HG02678 (cell line): ENCODE measurements at regions not wholly inside any gene's neighbourhood (a gene's known extent, or its start where the extent isn't known, plus 50 kb on each side); places are given as distances from the start of the nearest gene placed in this dataset.

Source experiments
- ATAC-seq: cut with Tn5 transposase; IDR thresholded peaks from one replicate; pipeline ENCODE4 v1.9.1; 2021; ENCODE audit warnings: mild to moderate bottlenecking, moderate library complexity; ENCODE audit not compliant: unreplicated experiment

DNA sequence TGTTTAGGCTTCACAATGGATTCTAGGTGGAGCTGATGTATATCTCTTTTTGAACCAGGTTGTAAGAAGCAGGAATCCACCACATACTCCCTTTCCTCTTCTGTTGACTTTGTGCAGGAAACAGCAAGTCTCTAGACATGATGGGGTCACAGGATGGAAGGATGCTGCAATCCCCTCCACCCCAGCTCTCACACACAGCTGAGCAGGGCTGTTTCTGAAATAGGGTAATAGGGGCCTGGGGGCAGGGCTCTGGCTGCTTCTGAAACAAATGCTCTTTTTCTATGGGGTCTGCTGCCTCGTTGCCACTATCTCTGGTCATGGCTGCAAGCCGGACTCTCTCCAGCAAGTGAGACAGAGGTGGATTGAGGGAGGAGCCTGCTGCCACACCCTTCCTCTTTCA lies 148.9 kb downstream of the SOX11 start:
- no peak for ATAC-seq

DNA sequence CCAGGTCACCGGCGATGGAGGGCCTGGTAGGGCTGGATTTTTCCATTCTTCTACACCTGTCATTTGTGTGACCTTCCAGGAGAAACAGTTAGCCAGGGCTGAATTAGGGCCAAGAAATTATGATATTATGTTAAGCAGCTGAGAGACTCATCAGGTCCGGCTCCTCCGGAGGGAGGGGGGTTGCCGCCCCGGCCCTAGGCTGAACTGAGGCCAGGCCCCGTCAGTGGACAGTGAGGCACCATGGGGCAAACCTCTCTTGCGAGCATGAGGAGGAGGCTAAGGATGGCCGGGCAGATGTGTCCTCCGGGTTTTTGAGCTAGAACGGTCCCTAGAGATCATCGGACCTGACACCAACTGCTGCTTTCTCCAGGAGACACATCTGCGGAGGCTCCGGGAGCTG lies 150.1 kb downstream of the SOX11 start:
- no peak for ATAC-seq

DNA sequence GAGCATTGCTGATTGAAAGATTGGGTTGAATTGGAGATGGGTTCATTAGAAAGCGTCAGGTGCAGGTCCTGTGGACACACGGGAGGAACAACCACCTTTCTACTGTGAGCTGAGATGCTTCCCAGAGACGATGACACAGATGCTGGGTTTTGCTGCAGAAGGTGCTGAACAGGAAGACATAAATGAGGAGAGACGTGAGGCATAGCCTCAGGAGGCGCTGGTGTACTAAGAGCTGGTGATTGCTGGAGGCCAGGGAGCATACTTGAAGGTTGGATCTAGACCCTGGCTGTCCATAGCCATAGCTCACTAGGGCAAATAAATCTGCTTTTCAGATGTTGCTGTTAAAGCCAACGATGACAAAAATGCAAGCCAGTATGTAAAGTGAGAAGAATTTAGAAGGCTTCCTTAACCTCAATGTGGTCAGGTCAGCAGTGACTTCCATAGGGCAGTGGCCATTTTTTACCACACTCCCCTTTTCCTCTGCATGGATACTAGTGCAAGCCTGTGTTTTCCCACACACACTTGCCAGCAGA lies 153.7 kb downstream of the SOX11 start:
- ATAC-seq = no peak

DNA sequence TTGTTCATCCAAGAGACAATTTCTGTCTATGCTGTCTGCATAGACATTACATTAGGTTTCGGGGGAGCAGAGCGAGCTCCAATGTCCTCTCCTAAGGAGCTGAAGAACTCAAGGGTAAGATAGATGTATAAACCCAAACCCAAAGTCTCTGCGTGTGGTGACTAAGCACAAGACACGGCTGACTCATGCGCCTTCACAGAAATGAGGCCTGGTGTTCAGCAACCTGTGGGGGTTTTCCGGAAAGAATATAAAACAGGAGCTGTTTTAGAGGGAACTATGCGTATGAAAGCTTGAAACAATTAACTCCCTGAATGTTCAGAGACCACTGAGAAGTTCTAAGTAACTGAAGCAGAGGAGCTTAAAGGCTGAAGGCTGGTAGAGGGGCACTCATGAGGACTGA lies 154.7 kb downstream of the SOX11 start:
- no peak for ATAC-seq

DNA sequence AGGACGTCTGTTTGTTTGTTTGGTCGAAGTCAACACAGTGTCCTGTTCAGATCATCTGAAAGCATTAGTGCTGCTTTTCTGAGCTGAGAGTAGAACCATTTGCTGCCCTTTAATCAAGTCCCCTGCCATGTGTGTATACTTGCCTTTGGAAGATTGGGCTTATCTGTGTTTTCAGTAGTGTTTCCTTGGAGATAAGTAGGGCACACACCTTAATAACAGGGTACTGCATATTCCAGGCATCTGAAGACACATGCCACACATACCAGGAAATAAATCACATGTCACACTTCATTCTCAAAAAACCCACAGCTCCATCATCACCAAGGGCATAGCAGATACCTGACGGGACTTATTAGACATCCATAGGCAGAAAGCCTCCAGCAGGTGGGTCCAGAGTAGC lies 157.4 kb downstream of the SOX11 start:
- no peak for ATAC-seq

DNA sequence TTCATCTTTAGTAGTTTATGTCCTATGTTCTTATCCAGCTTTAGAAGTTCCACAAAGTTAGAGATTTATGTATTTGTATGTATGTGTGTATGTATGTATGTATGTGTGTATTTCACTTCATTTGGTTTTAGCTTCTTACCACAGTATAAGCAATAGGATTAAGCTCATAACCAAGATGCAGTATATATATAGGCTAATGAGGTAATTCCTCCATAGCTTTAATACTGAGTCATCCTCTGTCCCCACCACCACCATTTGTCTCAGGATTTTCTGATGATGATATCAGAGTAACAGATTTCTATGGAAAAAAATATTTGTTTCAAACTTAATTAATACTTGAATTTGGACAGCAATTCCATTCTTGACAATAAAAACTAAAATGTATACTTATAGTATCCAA lies 159.2 kb downstream of the SOX11 start:
- ATAC-seq = no peak

DNA sequence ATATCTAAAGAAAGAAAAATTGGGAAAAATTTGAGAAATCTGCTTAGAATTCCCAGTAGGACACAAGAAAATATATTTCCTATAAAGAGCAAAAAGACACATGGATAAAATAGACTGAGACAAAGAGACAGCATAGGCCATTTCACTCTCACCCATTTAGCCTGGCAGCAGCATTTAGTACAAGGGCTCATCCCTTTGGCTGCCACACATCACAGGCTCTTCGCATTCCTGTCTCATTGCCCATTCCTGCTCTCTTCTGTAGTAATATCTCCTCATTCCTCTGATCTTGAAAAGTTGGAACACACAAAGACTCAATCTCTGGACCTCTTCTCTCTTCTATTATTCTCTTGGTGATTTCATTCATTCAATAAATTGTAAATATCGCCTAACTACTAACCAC lies 162.6 kb downstream of the SOX11 start:
- no peak for ATAC-seq

DNA sequence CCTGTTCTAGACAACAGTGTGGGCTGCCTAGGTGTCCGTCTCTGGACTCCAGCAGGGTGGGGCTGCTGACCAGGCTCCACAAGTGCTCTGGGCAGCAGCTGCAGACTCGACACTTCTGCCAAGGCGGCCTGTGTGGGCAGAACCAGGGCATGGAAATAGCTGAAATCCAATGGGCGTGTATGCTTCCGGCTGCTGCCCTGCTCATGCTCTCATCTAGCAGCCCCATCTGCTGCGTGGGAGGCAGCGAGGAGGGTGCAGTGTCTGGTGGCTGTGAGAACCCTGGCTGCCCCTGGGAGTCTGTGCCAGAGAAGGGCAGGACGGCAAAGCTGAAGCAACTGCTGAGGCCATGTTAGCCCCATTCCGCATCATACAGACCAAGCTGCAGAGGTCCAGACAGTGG lies 174.9 kb downstream of the SOX11 start:
- no peak for ATAC-seq

DNA sequence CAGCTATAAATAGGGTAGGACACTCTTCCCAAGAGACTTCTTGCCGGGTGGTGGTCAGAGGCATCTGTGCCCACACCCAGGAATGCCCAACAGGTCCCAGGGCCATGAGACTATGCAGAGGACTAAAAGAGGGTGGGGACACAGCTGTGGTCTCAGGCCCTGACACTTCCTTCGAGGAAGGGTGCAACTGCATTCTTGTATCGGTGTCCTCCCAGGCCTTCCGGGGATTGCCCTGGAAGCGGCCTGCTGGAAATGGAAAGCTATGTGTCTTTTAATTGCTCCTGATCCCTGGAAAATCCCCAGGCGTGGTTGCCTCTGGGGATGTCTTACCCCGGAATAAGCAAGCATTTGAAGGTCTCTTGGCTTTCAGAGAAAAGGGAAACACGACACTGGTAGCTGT lies 176.7 kb downstream of the SOX11 start:
- ATAC-seq = no peak

DNA sequence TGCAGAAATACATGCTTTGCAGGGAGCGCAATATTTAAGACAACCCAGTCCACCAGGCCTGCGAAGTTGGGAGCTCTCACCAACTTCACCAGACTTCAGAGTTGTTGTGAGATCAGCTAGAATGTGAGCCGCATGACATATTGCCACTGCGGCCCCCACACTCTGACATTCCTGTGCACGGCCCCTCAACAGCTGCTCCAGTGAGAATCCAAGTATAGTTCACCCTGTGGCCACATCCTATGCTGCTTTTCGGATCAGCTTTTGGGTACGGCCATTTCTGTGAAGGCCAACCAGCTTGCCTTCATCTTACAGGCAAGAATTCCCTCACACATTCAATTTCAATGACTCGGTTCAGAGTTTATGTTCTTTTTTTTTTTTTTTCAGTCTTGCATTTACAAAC lies 177.8 kb downstream of the SOX11 start:
- ATAC-seq = no peak

DNA sequence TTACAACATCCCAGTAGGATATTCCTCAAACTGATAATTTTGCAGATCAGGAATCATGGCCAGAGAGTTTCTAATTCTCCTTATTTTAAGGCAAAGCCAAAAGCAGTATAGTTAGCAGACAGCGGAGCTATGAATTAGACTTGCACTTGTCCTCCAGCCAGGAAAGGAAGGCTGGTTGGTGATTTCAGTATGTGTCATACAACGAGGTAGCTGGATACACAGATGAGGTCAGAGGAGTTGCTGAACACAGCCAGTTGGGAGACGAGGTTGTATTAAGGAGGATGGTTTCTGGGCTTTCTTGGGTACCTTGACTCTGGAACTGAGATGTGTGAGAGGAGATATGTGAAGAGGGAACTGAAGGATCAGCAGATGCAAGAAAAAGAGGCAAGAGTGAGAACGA lies 185.2 kb downstream of the SOX11 start:
- ATAC-seq = no peak

DNA sequence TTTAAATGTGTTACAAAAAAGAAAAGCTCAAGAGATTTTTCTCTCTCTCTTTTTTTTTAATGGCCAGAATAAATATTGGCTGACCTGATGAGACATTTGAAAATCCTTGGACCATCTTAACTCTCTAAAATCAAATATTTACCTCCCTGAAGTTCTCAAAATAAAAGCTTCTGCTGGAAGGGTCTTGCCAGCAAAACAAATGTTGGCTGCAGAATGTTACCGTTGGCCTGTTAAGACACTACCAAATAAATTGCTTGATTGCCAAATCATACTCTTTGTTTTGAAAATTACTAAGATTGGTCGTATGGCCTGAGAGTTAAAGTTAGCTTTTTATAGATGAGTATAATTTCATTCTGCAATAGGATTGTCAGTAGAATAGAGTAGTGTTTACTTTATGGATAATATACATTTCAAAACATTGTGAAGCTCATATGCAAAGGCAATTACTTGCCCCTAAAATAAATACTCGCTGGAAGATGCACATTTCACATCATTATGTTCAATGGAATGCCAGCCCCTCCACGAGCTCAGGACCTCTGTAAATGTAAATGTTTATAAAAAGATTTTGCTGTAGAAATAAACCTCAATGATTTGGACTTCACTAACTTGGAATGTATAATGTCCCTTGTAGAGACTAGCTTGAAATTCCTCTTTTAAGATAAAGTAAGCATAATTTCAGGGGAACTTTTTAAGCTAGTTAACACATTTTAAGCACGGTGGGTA lies 193.4 kb downstream of the SOX11 start:
- no peak for ATAC-seq

DNA sequence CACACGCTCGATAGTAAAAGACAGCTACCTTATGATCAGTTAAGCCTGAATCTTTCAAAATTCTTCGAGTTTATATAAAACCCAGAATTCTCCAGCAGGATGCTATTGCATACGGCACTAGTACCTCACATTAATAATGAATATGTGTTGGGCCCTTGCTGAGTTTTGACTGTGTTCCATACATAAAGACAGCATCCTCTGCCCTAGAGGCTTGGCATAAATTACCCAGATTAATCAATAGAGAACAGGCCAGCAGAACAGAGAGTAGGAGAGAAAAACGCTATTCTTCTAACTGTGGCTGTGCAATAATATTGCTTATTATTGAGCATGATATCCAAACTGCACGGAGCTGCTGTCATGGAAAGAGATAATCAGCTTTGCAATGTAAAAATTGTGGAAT lies 194.3 kb downstream of the SOX11 start:
- no peak for ATAC-seq

DNA sequence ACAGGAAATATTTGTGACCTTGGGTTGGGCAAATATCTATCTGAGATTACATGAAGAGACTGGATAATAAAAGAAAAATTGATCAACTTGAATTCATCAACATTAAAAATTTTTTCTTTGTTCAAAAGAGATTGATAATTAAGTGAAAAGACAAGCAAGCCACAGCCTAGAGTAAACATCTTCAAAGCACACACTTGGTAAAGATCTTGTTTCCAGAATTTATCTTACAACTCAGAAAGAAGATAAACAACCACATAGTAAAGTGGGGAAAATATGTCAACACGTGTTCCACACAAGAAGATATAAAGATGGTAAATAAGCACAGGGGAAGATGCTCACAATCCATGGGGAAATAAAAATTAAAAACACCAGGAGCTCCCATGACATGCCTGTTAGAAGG lies 195.9 kb downstream of the SOX11 start:
- no peak for ATAC-seq

DNA sequence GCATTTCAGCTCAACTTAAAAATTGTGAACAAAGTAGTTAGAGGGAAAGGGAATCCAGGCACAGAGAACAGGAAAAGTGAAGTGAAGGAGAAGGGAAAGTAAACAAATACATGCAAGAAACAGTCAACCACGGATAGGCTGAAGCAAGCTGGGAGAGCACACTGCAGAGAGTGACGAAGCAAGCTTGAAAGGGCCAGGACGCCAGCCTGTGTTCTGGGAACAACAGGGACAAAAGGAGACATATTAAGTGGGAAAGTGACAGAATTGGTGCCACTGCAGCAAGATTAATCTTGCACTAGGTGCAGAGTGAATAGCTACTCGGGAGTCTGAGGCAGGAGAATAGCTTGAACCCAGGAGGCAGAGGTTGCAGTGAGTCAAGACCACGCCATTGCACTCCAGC lies 197.3 kb downstream of the SOX11 start:
- no peak for ATAC-seq

DNA sequence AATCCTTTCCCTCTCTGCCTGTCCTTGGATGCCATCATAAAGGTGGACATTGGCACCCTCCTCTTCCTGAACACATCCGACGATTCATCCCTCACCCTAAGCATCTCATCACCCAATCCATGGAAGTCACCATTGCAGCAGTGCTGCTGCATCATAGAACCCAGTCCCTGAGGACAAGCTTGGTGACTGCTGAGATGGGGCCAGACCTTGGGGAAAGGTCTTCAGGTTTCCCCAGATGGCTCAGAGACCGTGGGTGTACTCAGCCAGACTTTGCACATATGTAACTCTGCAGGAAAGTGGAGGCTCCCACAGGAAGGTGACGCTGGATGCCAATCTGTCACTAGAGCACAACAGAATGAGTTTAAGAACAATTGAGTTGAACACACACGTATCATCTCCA lies 202.2 kb downstream of the SOX11 start:
- ATAC-seq = no peak

DNA sequence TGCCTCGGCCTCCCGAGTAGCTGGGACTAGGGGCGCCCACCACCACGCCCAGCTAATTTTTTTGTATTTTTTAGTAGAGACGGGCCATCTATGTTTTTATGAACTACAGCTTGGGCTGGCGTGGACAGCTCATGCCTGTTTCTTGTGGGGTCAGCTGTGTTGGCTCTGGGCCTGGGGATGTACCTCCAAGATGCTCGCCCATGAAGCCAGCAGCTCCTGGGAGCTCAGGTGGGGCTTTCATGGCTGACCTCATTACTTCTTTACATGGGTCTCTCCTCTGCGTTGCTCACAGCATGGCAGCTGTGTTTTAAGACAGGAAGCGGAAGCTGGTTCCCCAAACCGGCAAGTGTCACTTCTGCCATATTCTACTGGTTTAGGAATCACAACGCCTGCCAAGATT lies 203.1 kb downstream of the SOX11 start:
- ATAC-seq = no peak

DNA sequence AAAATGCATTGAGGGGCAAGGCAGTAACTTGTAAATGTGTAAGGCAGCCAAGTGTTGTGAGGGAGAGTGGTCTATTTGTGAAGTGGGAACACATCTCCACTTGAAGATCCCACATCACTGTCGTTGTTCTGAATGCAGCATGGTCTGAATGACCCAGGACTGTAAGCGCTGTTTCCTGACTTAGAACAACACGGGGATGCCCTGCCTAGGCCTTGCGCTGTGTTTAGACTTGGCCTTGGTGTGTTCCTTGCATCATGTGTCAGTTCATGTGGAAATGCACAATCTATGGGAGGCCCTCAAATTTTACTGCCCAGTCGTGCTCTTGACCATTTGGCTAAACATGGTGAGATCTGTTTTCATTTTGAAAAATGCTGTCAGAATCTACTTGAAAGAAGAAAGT lies 205.1 kb downstream of the SOX11 start:
- no peak for ATAC-seq

DNA sequence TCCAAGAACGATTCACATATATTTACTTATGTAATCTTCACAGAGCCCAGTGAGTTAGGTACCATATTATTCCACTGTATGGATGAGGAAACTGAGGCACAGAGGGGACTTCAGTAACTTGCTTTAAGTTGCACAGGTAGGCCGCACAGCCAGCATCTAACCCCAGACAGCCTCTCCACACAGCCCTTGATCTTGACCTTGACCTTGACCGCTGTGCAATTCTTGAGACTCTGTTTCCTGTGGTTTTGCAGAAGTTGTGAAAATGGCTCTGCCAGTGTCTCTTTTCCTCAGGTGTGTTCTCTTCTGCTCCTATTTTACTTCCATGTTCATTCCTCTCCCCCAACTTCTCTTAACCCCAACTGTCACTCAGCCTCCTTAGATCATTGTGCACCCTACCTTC lies 206.5 kb downstream of the SOX11 start:
- no peak for ATAC-seq

DNA sequence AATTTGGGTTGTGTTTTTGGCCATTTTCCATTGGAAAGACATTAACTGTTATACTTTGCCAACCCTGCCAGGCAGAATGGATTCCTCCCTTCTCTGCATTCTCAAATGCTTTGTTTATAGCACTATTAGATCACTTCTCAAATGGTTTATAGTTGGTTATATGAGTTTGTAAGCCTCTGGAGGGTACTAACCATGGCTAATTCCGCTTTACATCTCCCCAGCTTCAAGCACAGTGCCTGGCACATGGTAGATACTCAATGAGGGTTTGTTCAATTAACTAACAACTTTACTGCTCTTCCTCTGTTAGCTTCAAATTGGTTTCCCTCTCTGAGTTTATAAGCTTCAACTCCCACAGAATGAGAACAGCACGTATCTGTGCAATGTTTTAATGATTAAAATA lies 213.5 kb downstream of the SOX11 start:
- ATAC-seq = no peak

DNA sequence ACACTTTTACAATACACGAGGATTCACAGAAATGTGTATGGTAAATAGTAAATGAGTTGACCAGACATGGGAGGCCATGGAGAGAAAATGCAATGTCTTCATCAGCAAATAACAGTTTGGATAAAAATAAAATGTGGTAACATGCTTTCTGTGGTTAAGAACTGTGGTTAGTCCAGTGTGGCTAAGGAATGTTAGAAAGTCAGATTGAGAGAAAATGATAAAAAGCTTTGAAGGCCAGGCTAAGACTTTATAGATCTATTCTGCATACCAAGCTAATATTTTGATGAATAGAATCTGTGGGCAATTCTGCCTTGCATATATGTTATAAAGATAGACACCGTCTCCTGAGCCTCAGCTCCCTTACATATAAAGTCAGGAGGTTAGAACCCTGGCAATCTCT lies 215.9 kb downstream of the SOX11 start:
- no peak for ATAC-seq

DNA sequence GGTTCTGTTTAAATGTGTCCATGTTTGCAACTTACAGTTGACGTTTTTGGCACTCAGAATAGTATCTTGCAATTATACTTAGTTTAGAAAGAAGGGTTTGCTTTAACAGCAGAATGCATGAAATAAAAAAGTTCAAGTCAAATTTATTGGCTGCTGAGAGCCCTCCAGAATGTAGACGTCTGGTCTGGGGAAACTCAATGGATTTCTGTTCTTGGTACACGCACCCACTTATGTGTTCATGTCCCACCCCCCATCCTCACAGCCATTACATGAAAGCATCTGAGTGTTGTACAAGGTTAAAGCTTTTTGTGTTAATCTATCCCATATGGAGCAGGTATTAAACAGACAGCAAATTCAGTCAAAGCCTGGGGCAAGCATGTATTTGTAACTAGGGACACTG lies 219.5 kb downstream of the SOX11 start:
- ATAC-seq = no peak

DNA sequence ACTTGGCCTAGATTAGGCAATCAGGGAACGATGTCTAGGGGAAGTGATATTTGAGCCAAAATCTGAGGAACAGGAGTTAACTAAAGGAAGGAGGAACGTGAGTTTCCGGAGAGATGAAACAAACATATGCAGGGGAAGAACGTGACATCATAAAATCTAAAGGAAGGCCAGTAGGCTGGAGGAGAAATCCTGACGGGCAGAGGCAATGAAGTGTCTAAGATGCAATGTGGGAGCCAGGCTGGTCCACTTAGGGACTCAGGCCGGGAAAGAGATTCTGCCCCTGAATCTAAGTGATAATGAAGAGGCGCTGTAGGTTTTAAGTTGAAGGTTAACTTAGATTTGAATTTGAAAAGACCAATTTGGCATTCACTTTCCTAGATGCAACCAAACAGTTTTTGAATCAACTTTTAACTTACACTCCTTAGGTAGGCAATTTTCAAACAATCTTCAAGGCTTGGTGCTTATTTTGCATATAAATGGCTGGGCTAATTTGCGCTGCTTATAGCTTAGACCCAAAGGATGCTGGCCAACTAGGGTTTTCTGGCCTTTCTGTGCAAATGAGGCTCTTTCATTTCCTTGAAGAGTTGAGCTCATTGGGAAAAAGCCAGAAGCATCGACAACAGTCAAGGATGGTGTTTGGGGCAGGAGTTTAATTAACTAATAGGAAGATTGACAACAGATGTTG lies 221.7 kb downstream of the SOX11 start:
- ATAC-seq = no peak
